Neural cell (in vitro differentiated cells): ENCODE measurements at regions not wholly inside any gene's neighbourhood (a gene's known extent, or its start where the extent isn't known, plus 50 kb on each side); places are given as distances from the start of the nearest gene placed in this dataset.

Source experiments
- H2AFZ ChIP-seq: fragments of 200-600, 300-800 bp; sonication (generic), shearing (Covaris generic); 2 replicates; pipeline ENCODE4 v1.6.0; 2014; ENCODE audit warnings: low read depth, mild to moderate bottlenecking, antibody characterized with exemption, low read length, moderate library complexity
- H3F3A ChIP-seq: fragments of 200-600 bp; shearing (Covaris generic); 2 replicates; pipeline ENCODE4 v1.6.1; 2016; ENCODE audit warnings: mild to moderate bottlenecking, moderate library complexity, mixed read lengths, antibody characterized with exemption, low read length; ENCODE audit not compliant: insufficient read depth, poor library complexity, severe bottlenecking
- H3K27ac ChIP-seq: fragments of 200-600, 300-800 bp; sonication (generic), shearing (Covaris generic); 2 replicates; pipeline ENCODE4 v1.5.1; 2014; ENCODE audit warnings: mild to moderate bottlenecking, low read length, moderate library complexity
- H3K27me3 ChIP-seq: fragments of 300-800, 200-600 bp; sonication (generic), shearing (Covaris generic); 2 replicates; pipeline ENCODE4 v1.6.0; 2014; ENCODE audit warnings: mild to moderate bottlenecking, low read depth, low read length, moderate library complexity; ENCODE audit not compliant: insufficient read depth
- H3K36me3 ChIP-seq: fragments of 300-800, 200-600 bp; sonication (generic), shearing (Covaris generic); 2 replicates; pipeline ENCODE4 v1.5.1; 2014; ENCODE audit warnings: mild to moderate bottlenecking, antibody characterized with exemption, low read length, moderate library complexity; ENCODE audit not compliant: insufficient read depth
- H3K4me2 ChIP-seq: fragments of 300-800, 200-600 bp; sonication (generic), shearing (Covaris generic); 2 replicates; pipeline ENCODE4 v1.6.0; 2014; ENCODE audit warnings: mild to moderate bottlenecking, low read length
- H3K4me3 ChIP-seq: fragments of 300-800, 200-600 bp; sonication (generic), shearing (Covaris generic); 2 replicates; pipeline ENCODE4 v1.5.1; 2014; ENCODE audit warnings: mild to moderate bottlenecking, low read length, moderate library complexity
- H3K79me2 ChIP-seq: fragments of 200-600 bp; shearing (Covaris generic); replicated peaks from 2 replicates; pipeline ENCODE4 v1.6.0; 2014; ENCODE audit warnings: mild to moderate bottlenecking, low read length, moderate library complexity; ENCODE audit not compliant: insufficient read depth
- H3K9ac ChIP-seq: fragments of 300-800, 200-600 bp; sonication (generic), shearing (Covaris generic); 2 replicates; pipeline ENCODE4 v1.6.1; 2016; ENCODE audit warnings: mild to moderate bottlenecking, low read length, mixed read lengths
- H3K9me2 ChIP-seq: fragments of 200-600 bp; shearing (Covaris generic); 2 replicates; pipeline ENCODE4 v1.6.1; 2016; ENCODE audit warnings: mild to moderate bottlenecking, low read length, mixed read lengths; ENCODE audit not compliant: insufficient read depth
- H3K9me3 ChIP-seq: fragments of 200-600, 300-800 bp; sonication (generic), shearing (Covaris generic); 2 replicates; pipeline ENCODE4 v1.6.1; 2016; ENCODE audit warnings: mild to moderate bottlenecking, mixed run types, low read length, moderate library complexity, mixed read lengths
- H4K20me1 ChIP-seq: fragments of 200-600 bp; shearing (Covaris generic); 2 replicates; pipeline ENCODE4 v1.6.1; 2016; ENCODE audit warnings: mild to moderate bottlenecking, mixed run types; ENCODE audit not compliant: insufficient read depth
- CTCF ChIP-seq: fragments of 450-650 bp; IDR thresholded peaks from 2 replicates; pipeline ENCODE4 v1.5.1; 2014; ENCODE audit warnings: antibody characterized with exemption, mild to moderate bottlenecking, moderate library complexity; ENCODE audit not compliant: poor library complexity, severe bottlenecking
- EP300 ChIP-seq: fragments of 450-650 bp; conservative IDR thresholded peaks from 2 replicates; pipeline ENCODE4 v1.6.1; 2014; ENCODE audit warnings: antibody characterized with exemption, mild to moderate bottlenecking, moderate library complexity; ENCODE audit not compliant: poor library complexity, severe bottlenecking
- EZH2 ChIP-seq: fragments of 200-600, 300-800 bp; shearing (Covaris generic), sonication (generic); IDR thresholded peaks from 2 replicates; pipeline ENCODE4 v1.6.1; 2014; ENCODE audit warnings: antibody characterized with exemption, low read length, borderline replicate concordance, mild to moderate bottlenecking; ENCODE audit not compliant: insufficient read depth, poor library complexity, severe bottlenecking
- MXI1 ChIP-seq: fragments of 450-650 bp; conservative IDR thresholded peaks from 2 replicates; pipeline ENCODE4 v1.6.1; 2014; ENCODE audit warnings: antibody characterized with exemption, mild to moderate bottlenecking; ENCODE audit not compliant: poor library complexity, severe bottlenecking
- POLR2AphosphoS5 ChIP-seq: IDR thresholded peaks from 2 replicates; pipeline ENCODE4 v1.6.1; 2012
- RAD21 ChIP-seq: fragments of 450-650 bp; conservative IDR thresholded peaks from 2 replicates; pipeline ENCODE4 v1.6.1; 2014; ENCODE audit warnings: antibody characterized with exemption, mild to moderate bottlenecking, moderate library complexity
- REST ChIP-seq: IDR thresholded peaks from 2 replicates; pipeline ENCODE4 v1.6.1; 2012; ENCODE audit warnings: borderline replicate concordance
- SMC3 ChIP-seq: fragments of 450-650 bp; conservative IDR thresholded peaks from 2 replicates; pipeline ENCODE4 v1.6.1; 2014; ENCODE audit warnings: antibody characterized with exemption, mild to moderate bottlenecking, moderate library complexity; ENCODE audit not compliant: poor library complexity
- TAF1 ChIP-seq: IDR thresholded peaks from 2 replicates; pipeline ENCODE4 v1.6.1; 2012; ENCODE audit warnings: low read depth

GRCh38 chr10:65719790-65720189, 1206.0 kb upstream of the LRRTM3 start:
- Histone ChIP-seq H3K27me3 (no peaks in the 10 kb centered on the region), H3K79me2 (no peaks in the 10 kb centered on the region), H2AFZ (no peak overlapping the region), H3K9me3 (no peaks in the 10 kb centered on the region), H3K36me3 (no peaks in the 10 kb centered on the region), H3F3A (no peaks in the 10 kb centered on the region), H3K27ac (no peak overlapping the region), H3K4me3 (no peak overlapping the region), H3K9ac (no peak overlapping the region), H4K20me1 (no peaks in the 10 kb centered on the region), H3K4me2 (no peak overlapping the region), H3K9me2 (no peaks in the 10 kb centered on the region)
- TF ChIP-seq EP300 (no peak), CTCF (no peak), RAD21 (no peak), TAF1 (no peak)

GRCh38 chr10:65720901-65721300, 1204.9 kb upstream of the LRRTM3 start:
- Histone ChIP-seq H3K9me3 (no peaks in the 10 kb centered on the region), H3K27ac (no peak overlapping the region), H3K9ac (no peak overlapping the region), H3K4me2 (no peak overlapping the region), H3K27me3 (no peaks in the 10 kb centered on the region), H4K20me1 (no peaks in the 10 kb centered on the region), H3K79me2 (no peaks in the 10 kb centered on the region), H3K36me3 (no peaks in the 10 kb centered on the region), H2AFZ (no peak overlapping the region), H3K4me3 (no peak overlapping the region), H3K9me2 (no peaks in the 10 kb centered on the region), H3F3A (no peaks in the 10 kb centered on the region)
- TF ChIP-seq CTCF = no peak
- TF ChIP-seq EP300 = no peak
- TF ChIP-seq RAD21 = no peak
- TF ChIP-seq POLR2AphosphoS5 = no peak
- no peak for TF ChIP-seq REST
- TF ChIP-seq SMC3 = no peak
- no peak for TF ChIP-seq TAF1
- no peak for TF ChIP-seq EZH2
- TF ChIP-seq MXI1 = no peak
